ENCODE measurements at regions not wholly inside any gene's neighbourhood (a gene's known extent, or its start where the extent isn't known, plus 50 kb on each side); places are given as distances from the start of the nearest gene placed in this dataset.

DNA sequence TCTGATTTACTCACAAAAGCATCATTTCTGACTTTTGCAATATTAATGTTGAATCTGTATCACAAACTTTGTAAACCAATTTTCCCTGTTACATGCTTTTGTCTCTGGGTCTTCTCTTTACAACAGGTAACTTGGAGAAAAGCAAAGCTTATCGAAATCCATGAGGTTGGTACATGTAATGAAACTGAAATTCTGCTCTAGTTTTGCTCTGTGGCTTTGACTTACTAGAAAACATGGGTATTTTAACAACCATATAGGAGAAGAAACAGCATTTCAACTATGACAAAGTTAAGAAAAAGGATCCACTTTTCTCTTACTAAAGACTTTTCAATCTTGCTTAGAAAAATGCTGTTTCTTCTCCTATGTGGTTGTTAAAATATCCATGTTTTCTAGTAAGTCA is 645.8 kb downstream of the STIM2 start:
- no peaks in the 10 kb centered on the region for H3K36me3 ChIP-seq (ENCODE audit: insufficient read depth)
- H3K27ac ChIP-seq (ENCODE audit: low read depth), result no peak overlapping the region
- no peak overlapping the region for H2AFZ ChIP-seq
- H3K4me2 ChIP-seq, result no peak overlapping the region
- H3K79me2 ChIP-seq (replicated peaks; ENCODE audit: insufficient read depth), result no peaks in the 10 kb centered on the region
- ATAC-seq (no peak), DNase-seq (ENCODE audit: low spot score) (no peak)
- H3K4me3 ChIP-seq, result no peak overlapping the region
- Mint-ChIP-seq H3K36me3 (ENCODE audit: low read depth) (no peaks in the 10 kb centered on the region), H3K27me3 (ENCODE audit: insufficient read depth, low read depth, poor library complexity) (no peaks in the 10 kb centered on the region), H3K4me1 (no peaks in the 10 kb centered on the region), H3K27ac (no peak overlapping the region), H3K9me3 (no peaks in the 10 kb centered on the region), H3K4me3 (no peak overlapping the region)
- peaks cover 8% of the 10 kb centered on the region; the same call in 1 of the 2 replicates for H3K4me1 ChIP-seq (ENCODE audit: insufficient read depth)
- TF ChIP-seq POLR2AphosphoS5 (IDR thresholded peaks at IDR 0.05; ENCODE audit: low read depth), result no peak
- no peak for TF ChIP-seq NANOG (IDR thresholded peaks at IDR 0.05; ENCODE audit: borderline replicate concordance)
- no peak for TF ChIP-seq STAT1 (IDR thresholded peaks at IDR 0.05; ENCODE audit: unreplicated experiment)
- no peak for TF ChIP-seq ZNF114 (CRISPR knock-in tag; IDR thresholded peaks at IDR 0.05)
- TF ChIP-seq CREB1 (CRISPR knock-in tag; IDR thresholded peaks at IDR 0.05; ENCODE audit: low read depth), result no peak
- TF ChIP-seq, protein P1, sequence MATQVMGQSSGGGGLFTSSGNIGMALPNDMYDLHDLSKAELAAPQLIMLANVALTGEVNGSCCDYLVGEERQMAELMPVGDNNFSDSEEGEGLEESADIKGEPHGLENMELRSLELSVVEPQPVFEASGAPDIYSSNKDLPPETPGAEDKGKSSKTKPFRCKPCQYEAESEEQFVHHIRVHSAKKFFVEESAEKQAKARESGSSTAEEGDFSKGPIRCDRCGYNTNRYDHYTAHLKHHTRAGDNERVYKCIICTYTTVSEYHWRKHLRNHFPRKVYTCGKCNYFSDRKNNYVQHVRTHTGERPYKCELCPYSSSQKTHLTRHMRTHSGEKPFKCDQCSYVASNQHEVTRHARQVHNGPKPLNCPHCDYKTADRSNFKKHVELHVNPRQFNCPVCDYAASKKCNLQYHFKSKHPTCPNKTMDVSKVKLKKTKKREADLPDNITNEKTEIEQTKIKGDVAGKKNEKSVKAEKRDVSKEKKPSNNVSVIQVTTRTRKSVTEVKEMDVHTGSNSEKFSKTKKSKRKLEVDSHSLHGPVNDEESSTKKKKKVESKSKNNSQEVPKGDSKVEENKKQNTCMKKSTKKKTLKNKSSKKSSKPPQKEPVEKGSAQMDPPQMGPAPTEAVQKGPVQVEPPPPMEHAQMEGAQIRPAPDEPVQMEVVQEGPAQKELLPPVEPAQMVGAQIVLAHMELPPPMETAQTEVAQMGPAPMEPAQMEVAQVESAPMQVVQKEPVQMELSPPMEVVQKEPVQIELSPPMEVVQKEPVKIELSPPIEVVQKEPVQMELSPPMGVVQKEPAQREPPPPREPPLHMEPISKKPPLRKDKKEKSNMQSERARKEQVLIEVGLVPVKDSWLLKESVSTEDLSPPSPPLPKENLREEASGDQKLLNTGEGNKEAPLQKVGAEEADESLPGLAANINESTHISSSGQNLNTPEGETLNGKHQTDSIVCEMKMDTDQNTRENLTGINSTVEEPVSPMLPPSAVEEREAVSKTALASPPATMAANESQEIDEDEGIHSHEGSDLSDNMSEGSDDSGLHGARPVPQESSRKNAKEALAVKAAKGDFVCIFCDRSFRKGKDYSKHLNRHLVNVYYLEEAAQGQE (IDR thresholded peaks at IDR 0.05; ENCODE audit: unreplicated experiment), result no peak
- TF ChIP-seq, protein P2, sequence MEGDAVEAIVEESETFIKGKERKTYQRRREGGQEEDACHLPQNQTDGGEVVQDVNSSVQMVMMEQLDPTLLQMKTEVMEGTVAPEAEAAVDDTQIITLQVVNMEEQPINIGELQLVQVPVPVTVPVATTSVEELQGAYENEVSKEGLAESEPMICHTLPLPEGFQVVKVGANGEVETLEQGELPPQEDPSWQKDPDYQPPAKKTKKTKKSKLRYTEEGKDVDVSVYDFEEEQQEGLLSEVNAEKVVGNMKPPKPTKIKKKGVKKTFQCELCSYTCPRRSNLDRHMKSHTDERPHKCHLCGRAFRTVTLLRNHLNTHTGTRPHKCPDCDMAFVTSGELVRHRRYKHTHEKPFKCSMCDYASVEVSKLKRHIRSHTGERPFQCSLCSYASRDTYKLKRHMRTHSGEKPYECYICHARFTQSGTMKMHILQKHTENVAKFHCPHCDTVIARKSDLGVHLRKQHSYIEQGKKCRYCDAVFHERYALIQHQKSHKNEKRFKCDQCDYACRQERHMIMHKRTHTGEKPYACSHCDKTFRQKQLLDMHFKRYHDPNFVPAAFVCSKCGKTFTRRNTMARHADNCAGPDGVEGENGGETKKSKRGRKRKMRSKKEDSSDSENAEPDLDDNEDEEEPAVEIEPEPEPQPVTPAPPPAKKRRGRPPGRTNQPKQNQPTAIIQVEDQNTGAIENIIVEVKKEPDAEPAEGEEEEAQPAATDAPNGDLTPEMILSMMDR (conservative IDR thresholded peaks at IDR 0.05; ENCODE audit: low read depth in 2 of 2), result no peak
- no peak for TF ChIP-seq ZNF331 (CRISPR knock-in tag; IDR thresholded peaks at IDR 0.05; ENCODE audit: low read depth)
- TF ChIP-seq EZH2phosphoT487 (IDR thresholded peaks at IDR 0.05; ENCODE audit: unreplicated experiment), result no peak
- TF ChIP-seq, protein P3, sequence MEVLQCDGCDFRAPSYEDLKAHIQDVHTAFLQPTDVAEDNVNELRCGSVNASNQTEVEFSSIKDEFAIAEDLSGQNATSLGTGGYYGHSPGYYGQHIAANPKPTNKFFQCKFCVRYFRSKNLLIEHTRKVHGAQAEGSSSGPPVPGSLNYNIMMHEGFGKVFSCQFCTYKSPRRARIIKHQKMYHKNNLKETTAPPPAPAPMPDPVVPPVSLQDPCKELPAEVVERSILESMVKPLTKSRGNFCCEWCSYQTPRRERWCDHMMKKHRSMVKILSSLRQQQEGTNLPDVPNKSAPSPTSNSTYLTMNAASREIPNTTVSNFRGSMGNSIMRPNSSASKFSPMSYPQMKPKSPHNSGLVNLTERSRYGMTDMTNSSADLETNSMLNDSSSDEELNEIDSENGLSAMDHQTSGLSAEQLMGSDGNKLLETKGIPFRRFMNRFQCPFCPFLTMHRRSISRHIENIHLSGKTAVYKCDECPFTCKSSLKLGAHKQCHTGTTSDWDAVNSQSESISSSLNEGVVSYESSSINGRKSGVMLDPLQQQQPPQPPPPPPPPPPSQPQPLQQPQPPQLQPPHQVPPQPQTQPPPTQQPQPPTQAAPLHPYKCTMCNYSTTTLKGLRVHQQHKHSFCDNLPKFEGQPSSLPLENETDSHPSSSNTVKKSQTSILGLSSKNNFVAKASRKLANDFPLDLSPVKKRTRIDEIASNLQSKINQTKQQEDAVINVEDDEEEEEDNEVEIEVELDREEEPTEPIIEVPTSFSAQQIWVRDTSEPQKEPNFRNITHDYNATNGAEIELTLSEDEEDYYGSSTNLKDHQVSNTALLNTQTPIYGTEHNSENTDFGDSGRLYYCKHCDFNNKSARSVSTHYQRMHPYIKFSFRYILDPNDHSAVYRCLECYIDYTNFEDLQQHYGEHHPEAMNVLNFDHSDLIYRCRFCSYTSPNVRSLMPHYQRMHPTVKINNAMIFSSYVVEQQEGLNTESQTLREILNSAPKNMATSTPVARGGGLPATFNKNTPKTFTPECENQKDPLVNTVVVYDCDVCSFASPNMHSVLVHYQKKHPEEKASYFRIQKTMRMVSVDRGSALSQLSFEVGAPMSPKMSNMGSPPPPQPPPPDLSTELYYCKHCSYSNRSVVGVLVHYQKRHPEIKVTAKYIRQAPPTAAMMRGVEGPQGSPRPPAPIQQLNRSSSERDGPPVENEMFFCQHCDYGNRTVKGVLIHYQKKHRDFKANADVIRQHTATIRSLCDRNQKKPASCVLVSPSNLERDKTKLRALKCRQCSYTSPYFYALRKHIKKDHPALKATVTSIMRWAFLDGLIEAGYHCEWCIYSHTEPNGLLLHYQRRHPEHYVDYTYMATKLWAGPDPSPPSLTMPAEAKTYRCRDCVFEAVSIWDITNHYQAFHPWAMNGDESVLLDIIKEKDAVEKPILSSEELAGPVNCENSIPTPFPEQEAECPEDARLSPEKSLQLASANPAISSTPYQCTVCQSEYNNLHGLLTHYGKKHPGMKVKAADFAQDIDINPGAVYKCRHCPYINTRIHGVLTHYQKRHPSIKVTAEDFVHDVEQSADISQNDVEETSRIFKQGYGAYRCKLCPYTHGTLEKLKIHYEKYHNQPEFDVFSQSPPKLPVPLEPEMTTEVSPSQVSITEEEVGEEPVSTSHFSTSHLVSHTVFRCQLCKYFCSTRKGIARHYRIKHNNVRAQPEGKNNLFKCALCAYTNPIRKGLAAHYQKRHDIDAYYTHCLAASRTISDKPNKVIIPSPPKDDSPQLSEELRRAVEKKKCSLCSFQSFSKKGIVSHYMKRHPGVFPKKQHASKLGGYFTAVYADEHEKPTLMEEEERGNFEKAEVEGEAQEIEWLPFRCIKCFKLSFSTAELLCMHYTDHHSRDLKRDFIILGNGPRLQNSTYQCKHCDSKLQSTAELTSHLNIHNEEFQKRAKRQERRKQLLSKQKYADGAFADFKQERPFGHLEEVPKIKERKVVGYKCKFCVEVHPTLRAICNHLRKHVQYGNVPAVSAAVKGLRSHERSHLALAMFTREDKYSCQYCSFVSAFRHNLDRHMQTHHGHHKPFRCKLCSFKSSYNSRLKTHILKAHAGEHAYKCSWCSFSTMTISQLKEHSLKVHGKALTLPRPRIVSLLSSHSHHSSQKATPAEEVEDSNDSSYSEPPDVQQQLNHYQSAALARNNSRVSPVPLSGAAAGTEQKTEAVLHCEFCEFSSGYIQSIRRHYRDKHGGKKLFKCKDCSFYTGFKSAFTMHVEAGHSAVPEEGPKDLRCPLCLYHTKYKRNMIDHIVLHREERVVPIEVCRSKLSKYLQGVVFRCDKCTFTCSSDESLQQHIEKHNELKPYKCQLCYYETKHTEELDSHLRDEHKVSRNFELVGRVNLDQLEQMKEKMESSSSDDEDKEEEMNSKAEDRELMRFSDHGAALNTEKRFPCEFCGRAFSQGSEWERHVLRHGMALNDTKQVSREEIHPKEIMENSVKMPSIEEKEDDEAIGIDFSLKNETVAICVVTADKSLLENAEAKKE (CRISPR knock-in tag; IDR thresholded peaks at IDR 0.05), result no peak
- no peak for TF ChIP-seq JUNB (IDR thresholded peaks at IDR 0.05; ENCODE audit: unreplicated experiment)
- no peak for TF ChIP-seq EZH2 (IDR thresholded peaks at IDR 0.05; ENCODE audit: low read depth, unreplicated experiment)
- no peaks in the 10 kb centered on the region for H3F3A ChIP-seq (replicated peaks; ENCODE audit: low read depth)
- H3K9me2 ChIP-seq (ENCODE audit: insufficient read depth), result no peaks in the 10 kb centered on the region; the same call in 1 of the 2 replicates
- no peaks in the 10 kb centered on the region for H3K27me3 ChIP-seq (ENCODE audit: insufficient read depth)
- no peaks in the 10 kb centered on the region for H4K20me1 ChIP-seq (replicated peaks; ENCODE audit: insufficient read depth)
